ENCODE measurements at regions not wholly inside any gene's neighbourhood (a gene's known extent, or its start where the extent isn't known, plus 50 kb on each side); places are given as distances from the start of the nearest gene placed in this dataset.

GRCh38 chr13:44680746-44681355 is 104.7 kb upstream of the TSC22D1 start (continued):
- no peak for TF ChIP-seq ZNF644 (tag; IDR thresholded peaks at IDR 0.05; ENCODE audit: low read depth)
- TF ChIP-seq EWSR1 (IDR thresholded peaks at IDR 0.05; ENCODE audit: borderline replicate concordance, low read depth, partially characterized antibody): no peak

- intact Hi-C loops (cut with micrococcal nuclease): no loop called here
- ATAC-seq: no peak
- POLR2A ChIA-PET: no interaction called here
- Histone ChIP-seq H3K79me2 (ENCODE audit: control insufficient read depth, insufficient read depth, low read length) (no peaks in the 10 kb centered on the region), H3K4me1 (replicated peaks in 1 of 2; ENCODE audit: control insufficient read depth in 2 of 2, insufficient read depth in 2 of 2, low read length in 2 of 2) (no peaks in the 10 kb centered on the region; a peak in 1 of 5 replicates), H4K20me1 (replicated peaks; ENCODE audit: control insufficient read depth, insufficient read depth, low read length) (no peaks in the 10 kb centered on the region), H3K9ac (ENCODE audit: insufficient read depth in 1 of 2, low read depth in 2 of 2, low read length in 2 of 2) (no peak overlapping the region), H3K4me3 (no peak overlapping the region), H3K27me3 (ENCODE audit: control insufficient read depth in 2 of 2, insufficient read depth in 2 of 2, low read length in 2 of 2) (no peaks in the 10 kb centered on the region; a peak in 1 of 5 replicates), H3K4me2 (ENCODE audit: insufficient read depth, low read length) (no peak overlapping the region), H3K36me3 (ENCODE audit: control insufficient read depth, insufficient read depth, low read length) (no peaks in the 10 kb centered on the region), H3K27ac (ENCODE audit: extremely low read depth, low read depth, low read length) (no peak overlapping the region), H3K9me1 (ENCODE audit: control insufficient read depth, insufficient read depth, low read length) (no peaks in the 10 kb centered on the region), H2AFZ (ENCODE audit: low read depth, low read length) (no peak overlapping the region), H3K9me3 (replicated peaks; ENCODE audit: control insufficient read depth, insufficient read depth, low read depth, low read length) (no peaks in the 10 kb centered on the region)
- no TSS peak for BruUV-seq (replicated peaks)
- CTCF ChIA-PET (ENCODE audit: low intra/inter-chr PET ratio): no interaction called here
- TF ChIP-seq ZNF232 (CRISPR knock-in tag; IDR thresholded peaks at IDR 0.05): no peak
- no peak for TF ChIP-seq ARNT (IDR thresholded peaks at IDR 0.05)
- TF ChIP-seq MYNN (IDR thresholded peaks at IDR 0.05): no peak
- no peak for TF ChIP-seq MYNN (CRISPR knock-in tag; IDR thresholded peaks at IDR 0.05)
- no peak for TF ChIP-seq SP1 (CRISPR knock-in tag; IDR thresholded peaks at IDR 0.05)
- TF ChIP-seq ELF2 (CRISPR knock-in tag; IDR thresholded peaks at IDR 0.05): no peak
- TF ChIP-seq KHSRP (IDR thresholded peaks at IDR 0.05): no peak
- no peak for TF ChIP-seq BRF2 (IDR thresholded peaks at IDR 0.05; ENCODE audit: borderline replicate concordance, insufficient read depth, insufficient read length)
- TF ChIP-seq POLR2AphosphoS5 (IDR thresholded peaks at IDR 0.05; ENCODE audit: control insufficient read depth, insufficient read depth, low read depth, low read length): no peak
- no peak for TF ChIP-seq NR3C1 (CRISPR knock-in tag; IDR thresholded peaks at IDR 0.05)
- TF ChIP-seq, protein P1, sequence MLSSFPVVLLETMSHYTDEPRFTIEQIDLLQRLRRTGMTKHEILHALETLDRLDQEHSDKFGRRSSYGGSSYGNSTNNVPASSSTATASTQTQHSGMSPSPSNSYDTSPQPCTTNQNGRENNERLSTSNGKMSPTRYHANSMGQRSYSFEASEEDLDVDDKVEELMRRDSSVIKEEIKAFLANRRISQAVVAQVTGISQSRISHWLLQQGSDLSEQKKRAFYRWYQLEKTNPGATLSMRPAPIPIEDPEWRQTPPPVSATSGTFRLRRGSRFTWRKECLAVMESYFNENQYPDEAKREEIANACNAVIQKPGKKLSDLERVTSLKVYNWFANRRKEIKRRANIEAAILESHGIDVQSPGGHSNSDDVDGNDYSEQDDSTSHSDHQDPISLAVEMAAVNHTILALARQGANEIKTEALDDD (IDR thresholded peaks at IDR 0.05): no peak
- no peak for DNase-seq (ENCODE audit: extremely low read depth in 1 of 4, low spot score in 3 of 4)
- 3% methylated on average over 4 of the region's 4 CpGs for WGBS (ENCODE audit: insufficient coverage, low coverage, missing lambda C conversion rate)
- no peak for FAIRE-seq
- in situ Hi-C loops (cut with MboI): no loop called here
Observed at GRCh38 chr13:44679597-44679996, 103.5 kb upstream of the TSC22D1 start.
